Choroid plexus epithelial cell (primary cell): ENCODE measurements at regions not wholly inside any gene's neighbourhood (a gene's known extent, or its start where the extent isn't known, plus 50 kb on each side); places are given as distances from the start of the nearest gene placed in this dataset.

Experiments used
- DNase-seq: peaks from one replicate; pipeline ENCODE4 v3.0.0-alpha.2; 2010; ENCODE audit warnings: low read depth
- H3K4me3 ChIP-seq: 2 replicates; pipeline ENCODE4 v1.5.1; 2011; ENCODE audit warnings: low read depth, mild to moderate bottlenecking, control low read depth, low read length, moderate library complexity
- TF ChIP-seq, protein P1 (sequence below): conservative IDR thresholded peaks from 2 replicates; pipeline ENCODE4 v1.5.1; 2011; ENCODE audit warnings: low read depth, mild to moderate bottlenecking, control low read depth, inconsistent platforms, low read length, moderate library complexity

DNA sequence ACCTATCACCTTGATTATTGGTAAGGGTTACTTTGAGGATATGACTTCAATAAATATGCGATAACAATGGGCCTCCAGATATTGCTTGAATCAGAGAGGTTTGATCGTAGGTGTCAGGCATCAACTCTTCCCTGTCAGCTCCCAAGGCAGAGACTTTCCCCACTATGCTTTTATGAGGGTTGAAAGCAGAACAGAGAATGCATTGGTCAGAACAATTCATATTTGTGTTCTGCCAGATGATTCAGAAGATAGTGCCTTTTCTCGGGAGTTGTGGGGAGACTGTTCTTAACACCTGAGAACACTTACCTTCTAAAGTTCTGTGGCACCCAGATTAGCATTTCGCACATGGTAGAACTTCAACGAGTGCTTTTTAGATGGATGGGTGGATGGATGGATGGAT is 386.3 kb upstream of the CADM1 start:
- H3K4me3 ChIP-seq, result no peak overlapping the region
- DNase-seq, result no peak
- TF ChIP-seq, protein P1, sequence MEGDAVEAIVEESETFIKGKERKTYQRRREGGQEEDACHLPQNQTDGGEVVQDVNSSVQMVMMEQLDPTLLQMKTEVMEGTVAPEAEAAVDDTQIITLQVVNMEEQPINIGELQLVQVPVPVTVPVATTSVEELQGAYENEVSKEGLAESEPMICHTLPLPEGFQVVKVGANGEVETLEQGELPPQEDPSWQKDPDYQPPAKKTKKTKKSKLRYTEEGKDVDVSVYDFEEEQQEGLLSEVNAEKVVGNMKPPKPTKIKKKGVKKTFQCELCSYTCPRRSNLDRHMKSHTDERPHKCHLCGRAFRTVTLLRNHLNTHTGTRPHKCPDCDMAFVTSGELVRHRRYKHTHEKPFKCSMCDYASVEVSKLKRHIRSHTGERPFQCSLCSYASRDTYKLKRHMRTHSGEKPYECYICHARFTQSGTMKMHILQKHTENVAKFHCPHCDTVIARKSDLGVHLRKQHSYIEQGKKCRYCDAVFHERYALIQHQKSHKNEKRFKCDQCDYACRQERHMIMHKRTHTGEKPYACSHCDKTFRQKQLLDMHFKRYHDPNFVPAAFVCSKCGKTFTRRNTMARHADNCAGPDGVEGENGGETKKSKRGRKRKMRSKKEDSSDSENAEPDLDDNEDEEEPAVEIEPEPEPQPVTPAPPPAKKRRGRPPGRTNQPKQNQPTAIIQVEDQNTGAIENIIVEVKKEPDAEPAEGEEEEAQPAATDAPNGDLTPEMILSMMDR, result no peak

DNA sequence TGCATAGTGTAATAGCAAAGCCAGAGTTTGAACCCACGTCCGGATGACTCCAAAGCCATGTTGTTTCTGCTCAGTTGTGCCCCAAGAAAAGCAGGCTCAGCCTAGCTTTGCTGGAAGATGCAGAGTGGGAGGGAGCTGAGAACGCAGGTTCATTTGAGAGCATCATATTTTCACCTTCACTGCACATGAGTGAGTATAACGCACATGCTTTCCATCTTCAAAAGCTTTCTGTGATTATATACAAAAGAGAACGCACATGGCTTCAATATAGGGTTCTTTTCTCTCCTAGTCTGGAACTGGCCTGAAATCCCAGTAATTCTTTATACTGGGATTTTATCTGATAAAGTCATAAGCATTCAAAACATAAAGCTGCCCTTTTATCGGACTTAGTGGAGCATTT is 385.5 kb upstream of the CADM1 start:
- no peak for DNase-seq
- H3K4me3 ChIP-seq, result no peak overlapping the region
- TF ChIP-seq, protein P1, result no peak

DNA sequence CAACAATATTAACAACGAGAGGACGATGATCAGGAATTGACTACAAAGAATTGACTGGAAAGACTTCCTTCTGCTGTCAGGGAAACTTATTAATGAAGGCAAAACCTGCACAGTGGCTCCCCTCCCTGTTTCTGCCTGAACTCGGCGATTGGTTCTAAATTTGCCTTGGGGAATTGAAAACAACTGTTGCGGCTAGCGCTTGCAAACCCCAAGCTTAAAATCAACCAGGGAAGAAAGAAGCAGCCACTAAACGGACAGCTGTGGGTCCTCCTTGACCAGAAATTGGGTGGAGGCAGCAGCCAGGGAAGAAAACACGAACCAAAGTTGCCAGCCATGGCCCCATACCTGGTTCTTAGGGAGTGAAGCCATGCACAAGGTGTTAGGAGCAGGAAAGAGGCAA is 383.5 kb upstream of the CADM1 start:
- TF ChIP-seq, protein P1, result no peak
- no peak for DNase-seq

DNA sequence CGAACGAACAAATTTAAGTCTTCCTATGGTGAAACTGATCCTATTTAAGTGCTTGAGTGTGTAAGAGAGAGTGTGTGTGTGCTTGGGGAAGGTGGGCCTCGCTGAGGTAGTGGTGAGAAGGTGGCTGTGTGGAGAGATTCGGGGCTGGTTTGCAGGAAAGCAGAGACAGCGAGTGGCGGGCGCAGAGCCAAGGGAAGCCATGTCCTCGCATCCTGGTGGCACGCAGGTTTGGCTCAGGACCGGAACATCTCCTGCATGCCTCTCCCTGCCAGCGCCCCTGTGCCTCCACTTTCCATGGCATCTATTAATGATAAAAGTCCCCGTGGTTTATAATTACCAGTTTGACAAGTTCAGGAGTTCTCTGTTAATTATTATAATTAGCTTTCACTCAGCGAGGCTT is 383.1 kb upstream of the CADM1 start:
- H3K4me3 ChIP-seq, result no peak overlapping the region
- DNase-seq, result no peak
- TF ChIP-seq, protein P1, result no peak

More for the DNA sequence above, 383.5 kb upstream of the CADM1 start:
- no peak overlapping the region for H3K4me3 ChIP-seq

DNA sequence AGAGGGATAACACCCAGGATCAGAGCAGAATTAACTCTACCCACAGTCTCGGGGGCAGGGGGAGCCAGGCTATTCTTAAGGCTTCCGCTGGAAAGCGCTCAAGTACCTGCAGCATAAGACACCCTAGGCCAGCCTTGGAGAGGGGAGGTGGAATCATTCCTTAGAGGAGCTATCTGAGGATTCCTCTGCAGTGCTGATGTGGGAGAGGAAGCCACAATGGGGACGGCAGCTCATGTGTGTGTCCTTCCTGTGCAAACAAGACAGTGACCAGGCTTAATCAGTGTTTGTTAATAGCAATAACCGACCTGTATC is 382.2 kb upstream of the CADM1 start:
- no peak for DNase-seq
- TF ChIP-seq, protein P1, result no peak
- no peak overlapping the region for H3K4me3 ChIP-seq

DNA sequence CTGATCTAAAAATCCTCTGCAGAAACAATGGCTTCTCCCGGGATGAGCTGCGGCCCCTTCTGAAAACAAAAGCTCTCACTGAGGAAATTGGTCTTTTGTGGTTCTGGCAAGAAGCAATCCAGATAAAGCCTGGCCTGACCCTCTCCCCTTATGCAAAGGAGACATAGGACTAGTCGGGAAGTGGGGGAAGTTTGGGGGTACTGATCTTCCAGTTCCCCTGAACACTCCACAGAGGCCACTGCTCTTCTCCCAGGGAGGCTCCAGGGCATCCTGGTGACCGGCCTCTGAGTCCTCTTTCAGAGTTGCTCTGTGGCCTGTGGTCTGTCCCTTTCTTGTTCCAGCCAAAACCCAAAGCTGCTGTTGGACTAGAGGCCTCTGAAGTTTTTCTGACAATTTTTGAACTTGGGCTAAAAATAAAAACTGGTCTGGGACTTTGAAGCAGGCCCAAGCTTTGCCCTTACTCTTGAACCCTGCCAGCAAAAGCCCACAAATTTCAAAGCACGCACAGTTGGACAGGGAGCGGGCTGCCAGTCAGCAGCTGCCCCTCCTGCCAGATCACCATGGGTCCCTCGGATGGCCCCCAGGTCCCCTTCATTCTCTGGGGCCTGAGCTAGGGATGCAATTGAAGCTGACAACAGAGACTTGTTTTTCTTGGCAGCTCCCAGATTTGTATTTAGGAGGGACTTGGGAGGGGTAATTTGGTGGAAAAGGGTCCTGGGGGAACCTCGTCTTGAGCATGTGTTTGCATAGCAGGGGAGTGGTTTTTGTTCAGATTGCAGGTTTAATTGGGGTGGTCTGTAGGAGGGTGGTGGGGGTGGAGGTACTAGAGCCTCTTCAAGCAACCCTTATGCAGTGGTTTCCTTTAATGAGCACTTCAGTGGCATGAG is 381.6 kb upstream of the CADM1 start:
- no peak for DNase-seq
- H3K4me3 ChIP-seq, result no peak overlapping the region
- TF ChIP-seq, protein P1, result no peak
